ENCODE measurements at regions not wholly inside any gene's neighbourhood (a gene's known extent, or its start where the extent isn't known, plus 50 kb on each side); places are given as distances from the start of the nearest gene placed in this dataset.

- TF ChIP-seq CTCF (conservative IDR thresholded peaks at IDR 0.05 in 1 of 2, IDR thresholded peaks at IDR 0.05 in 1 of 2; ENCODE audit: low read depth in 1 of 2, low read length in 2 of 2) (no peak), EZH2 (IDR thresholded peaks at IDR 0.05; ENCODE audit: low read length, missing control alignments) (no peak)
These were observed 166.0 kb downstream of the SPATA31D1 start for GRCh38 chr9:82154573-82154972.
